GM18507 (cell line): ENCODE measurements at regions not wholly inside any gene's neighbourhood (a gene's known extent, or its start where the extent isn't known, plus 50 kb on each side); places are given as distances from the start of the nearest gene placed in this dataset.
"Not testable (repeated sequence)": the region's sequence is repeated elsewhere in the genome, so short reads cannot be mapped to it uniquely, and the experiment has no call there.

Source experiments
- DNase-seq: peaks from one replicate; pipeline ENCODE4 v3.0.0; 2011; ENCODE audit warnings: low read depth; ENCODE audit not compliant: insufficient read length; ENCODE audit errors: extremely low spot score
- FAIRE-seq: peaks from 2 replicates; lab custom pipeline; 2011; peaks lifted over from hg19 to GRCh38; lab: Jason Lieb, UNC

GRCh38 chr7:20083781-20084180 is 133.4 kb downstream of the MACC1 start:
- DNase-seq = no peak
- no peak for FAIRE-seq

GRCh38 chr7:20079080-20079479 is 138.1 kb downstream of the MACC1 start:
- no peak for FAIRE-seq
- no peak for DNase-seq

- no peak for FAIRE-seq
- DNase-seq = no peak
Observed at GRCh38 chr7:20076835-20077234, 140.3 kb downstream of the MACC1 start.

- no peak for FAIRE-seq
- no peak for DNase-seq
Observed at GRCh38 chr7:20075992-20076820, 141.0 kb downstream of the MACC1 start.

GRCh38 chr7:20075440-20075839 is 141.7 kb downstream of the MACC1 start:
- FAIRE-seq (no peak), DNase-seq (no peak)

- not testable (repeated sequence) for FAIRE-seq, DNase-seq
Observed at GRCh38 chr7:20068004-20068403, 149.2 kb downstream of the MACC1 start.

- FAIRE-seq (peak; percentile 81), DNase-seq (peak; percentile 22)
Observed at GRCh38 chr7:20064974-20065862, 152.0 kb downstream of the MACC1 start.

- FAIRE-seq = no peak
- no peak for DNase-seq
Observed at GRCh38 chr7:20064181-20064970, 152.8 kb downstream of the MACC1 start.

GRCh38 chr7:20063644-20064043 is 153.5 kb downstream of the MACC1 start:
- DNase-seq = no peak
- no peak for FAIRE-seq

GRCh38 chr7:20062932-20063331 is 154.3 kb downstream of the MACC1 start:
- FAIRE-seq = no peak
- DNase-seq = no peak

GRCh38 chr7:20053334-20054104 is 163.7 kb downstream of the MACC1 start:
- no peak for FAIRE-seq

GRCh38 chr7:20050241-20050966 is 166.8 kb downstream of the MACC1 start:
- FAIRE-seq (no peak), DNase-seq (no peak)

More at GRCh38 chr7:20053334-20054104, 163.7 kb downstream of the MACC1 start:
- no peak for DNase-seq

- DNase-seq (no peak), FAIRE-seq (no peak)
Observed at GRCh38 chr7:20038676-20039075, 178.5 kb downstream of the MACC1 start.

- no peak for DNase-seq
- no peak for FAIRE-seq
Observed at GRCh38 chr7:20035279-20035875, 181.8 kb downstream of the MACC1 start.

- FAIRE-seq = no peak
- DNase-seq = no peak
Observed at GRCh38 chr7:20033621-20034400, 183.4 kb downstream of the MACC1 start.

GRCh38 chr7:20032741-20033140 is 184.4 kb downstream of the MACC1 start:
- DNase-seq = no peak
- FAIRE-seq = no peak

- DNase-seq = no peak
- peak; percentile 71 for FAIRE-seq
Observed at GRCh38 chr7:20030915-20031362, 186.2 kb downstream of the MACC1 start.
